Gastrocnemius medialis (tissue), 4 donors: ENCODE measurements at regions not wholly inside any gene's neighbourhood (a gene's known extent, or its start where the extent isn't known, plus 50 kb on each side); places are given as distances from the start of the nearest gene placed in this dataset.
"Not testable (repeated sequence)": the region's sequence is repeated elsewhere in the genome, so short reads cannot be mapped to it uniquely, and the experiment has no call there.

Experiments used
- ATAC-seq, 2 donors: fragments of 150-250 bp; one replicate each; pipeline ENCODE4 v1.9.1; 2016
- DNase-seq, 2 donors: peaks; one replicate each; pipeline ENCODE4 v3.0.0-alpha.2; 2019
- H3K27ac ChIP-seq, 4 donors: fragments of 200-600 bp; sonication (generic); 1 replicate in 1 of 4; 2 replicates in 3 of 4; pipeline ENCODE4 v1.5.1; 2016 to 2018; ENCODE audit warnings: mild to moderate bottlenecking in 2 of 4, moderate library complexity in 1 of 4
- H3K27me3 ChIP-seq, 3 donors: fragments of 200-600 bp; sonication (generic) in 2 of 3; 1 replicate in 1 of 3; 2 replicates in 2 of 3; pipeline versions ENCODE4 v1.5.1 to v1.6.0; 2016 to 2019; ENCODE audit warnings: mild to moderate bottlenecking in 1 of 3, moderate library complexity in 1 of 3
- H3K36me3 ChIP-seq, 2 donors: fragments of 200-600 bp; sonication (generic) in 1 of 2; one replicate each; pipeline ENCODE4 v1.5.1; 2017 to 2018
- H3K4me1 ChIP-seq, 2 donors: fragments of 200-600 bp; sonication (generic) in 1 of 2; one replicate each; pipeline ENCODE4 v1.5.1; 2016 to 2017; ENCODE audit warnings: mild to moderate bottlenecking in 2 of 2
- H3K4me3 ChIP-seq, 4 donors: fragments of 200-600 bp; sonication (generic) in 3 of 4; 1 replicate in 1 of 4; 2 replicates in 3 of 4; pipeline ENCODE4 v1.5.1; 2016 to 2019; ENCODE audit warnings: mild to moderate bottlenecking in 2 of 4
- H3K9me3 ChIP-seq, 3 donors: fragments of 200-600 bp; sonication (generic) in 2 of 3; 1 replicate in 1 of 3; 2 replicates in 2 of 3; pipeline ENCODE4 v1.5.1; 2016 to 2019
- CTCF ChIP-seq, 5 experiments: fragments of 450-650 bp in 3 of 5; fragments of 200-600 bp in 2 of 5; sonication (generic) in 2 of 5; IDR thresholded peaks in 4 of 5; conservative IDR thresholded peaks in 1 of 5; 1 replicate in 4 of 5; 2 replicates in 1 of 5; pipeline ENCODE4 v1.5.1; 2016 to 2019; ENCODE audit warnings: antibody characterized with exemption in 5 of 5, mild to moderate bottlenecking in 3 of 5, moderate library complexity in 3 of 5
- POLR2A ChIP-seq, 2 donors: fragments of 450-650 bp; IDR thresholded peaks; one replicate each; pipeline ENCODE4 v1.6.1; 2017; ENCODE audit warnings: antibody characterized with exemption in 2 of 2, mild to moderate bottlenecking in 2 of 2, moderate library complexity in 2 of 2
- in situ Hi-C, 4 donors: fragments of 200-750 bp; cut with MboI; loops; one replicate each; pipeline versions ENCODE4 v1.15.0 to v1.8.0; 2017; ENCODE audit warnings: low sequenced_read_pairs in 4 of 4
- intact Hi-C: fragments of 100-400 bp; cut with DNase I; formaldehyde crosslinking; loops from one replicate; pipeline ENCODE4 v1.15.1; 2023; ENCODE audit warnings: low total_unique reads

GRCh38 chr11:127950162-127950561 lies 637.2 kb downstream of the ETS1 start:
- DNase-seq (no peak), ATAC-seq (no peak)
- H3K27ac ChIP-seq: no peak overlapping the region
- H3K4me1 ChIP-seq: no peaks in the 10 kb centered on the region
- H3K4me3 ChIP-seq: no peak overlapping the region
- H3K27me3 ChIP-seq: no peaks in the 10 kb centered on the region
- in situ Hi-C loops (no loop called here), intact Hi-C loops (loop anchor here (10.0 kb wide), 1 partner anchor 1495 kb away; no protein-coding TSS in a partner anchor)
- no peaks in the 10 kb centered on the region for H3K9me3 ChIP-seq
- H3K36me3 ChIP-seq: no peaks in the 10 kb centered on the region
- TF ChIP-seq POLR2A (IDR thresholded peaks at IDR 0.05) (no peak), CTCF (IDR thresholded peaks at IDR 0.05 in 4 of 5, conservative IDR thresholded peaks at IDR 0.05 in 1 of 5) (no peak)

- Histone ChIP-seq H3K9me3 (no peaks in the 10 kb centered on the region), H3K4me3 (no peak overlapping the region), H3K4me1 (no peaks in the 10 kb centered on the region), H3K36me3 (no peaks in the 10 kb centered on the region), H3K27me3 (no peaks in the 10 kb centered on the region), H3K27ac (no peak overlapping the region)
- ATAC-seq (no peak), DNase-seq (no peak)
- in situ Hi-C loops: no loop called here
- TF ChIP-seq POLR2A (IDR thresholded peaks at IDR 0.05): no peak
- TF ChIP-seq CTCF (IDR thresholded peaks at IDR 0.05 in 4 of 5, conservative IDR thresholded peaks at IDR 0.05 in 1 of 5): no peak
- intact Hi-C loops: no loop called here
Measured at GRCh38 chr11:127943763-127944162, 643.6 kb downstream of the ETS1 start.

GRCh38 chr11:127943152-127943551 lies 644.2 kb downstream of the ETS1 start:
- intact Hi-C loops: no loop called here
- DNase-seq: no peak
- ATAC-seq: no peak
- Histone ChIP-seq H3K27me3 (no peaks in the 10 kb centered on the region), H3K9me3 (no peaks in the 10 kb centered on the region), H3K36me3 (no peaks in the 10 kb centered on the region), H3K27ac (no peak overlapping the region), H3K4me1 (no peaks in the 10 kb centered on the region), H3K4me3 (no peak overlapping the region)
- TF ChIP-seq CTCF (IDR thresholded peaks at IDR 0.05 in 4 of 5, conservative IDR thresholded peaks at IDR 0.05 in 1 of 5) (no peak), POLR2A (IDR thresholded peaks at IDR 0.05) (no peak)
- in situ Hi-C loops: no loop called here

GRCh38 chr11:127941554-127941953 lies 645.8 kb downstream of the ETS1 start:
- in situ Hi-C loops, ATAC-seq, H3K36me3 ChIP-seq, H3K9me3 ChIP-seq, H3K27me3 ChIP-seq, intact Hi-C loops, H3K4me3 ChIP-seq, DNase-seq, H3K4me1 ChIP-seq, H3K27ac ChIP-seq: not testable (repeated sequence)

- in situ Hi-C loops: no loop called here
Measured at GRCh38 chr11:127939000-127939399, 648.4 kb downstream of the ETS1 start.

More at GRCh38 chr11:127939000-127939399, 648.4 kb downstream of the ETS1 start:
- H3K36me3 ChIP-seq: no peaks in the 10 kb centered on the region
- DNase-seq (no peak), ATAC-seq (no peak)
- H3K27ac ChIP-seq: no peak overlapping the region
- TF ChIP-seq POLR2A (IDR thresholded peaks at IDR 0.05) (no peak), CTCF (IDR thresholded peaks at IDR 0.05 in 4 of 5, conservative IDR thresholded peaks at IDR 0.05 in 1 of 5) (no peak)
- no peaks in the 10 kb centered on the region for H3K27me3 ChIP-seq
- no peaks in the 10 kb centered on the region for H3K9me3 ChIP-seq
- H3K4me3 ChIP-seq: no peak overlapping the region
- H3K4me1 ChIP-seq: no peaks in the 10 kb centered on the region
- intact Hi-C loops: no loop called here
